A549 (cell line): ENCODE measurements at regions not wholly inside any gene's neighbourhood (a gene's known extent, or its start where the extent isn't known, plus 50 kb on each side); places are given as distances from the start of the nearest gene placed in this dataset.

Experiments
- ATAC-seq, 2 experiments: fragments of 200-7000 bp in 1 of 2; fragments of >200 bp in 1 of 2; cut with Nextera tagmentation in 1 of 2; cut with Tn5 transposase in 1 of 2; 3 replicates each; pipeline versions ENCODE4 v1.8.0 to v1.9.1; 2018 to 2020; ENCODE audit warnings: mild to moderate bottlenecking in 1 of 2, moderate library complexity in 1 of 2
- CTCF ChIA-PET: fragments of 300-600 bp; sonication (Branson Sonifier 250); formaldehyde crosslinking; extraction: SDS; loops from one replicate; lab custom pipeline; 2021; ENCODE audit warnings: antibody characterized with exemption, inconsistent platforms; lab: Yijun Ruan, JAX
- POLR2A ChIA-PET: fragments of 350-600 bp; formaldehyde crosslinking; extraction: SDS; loops from one replicate; lab custom pipeline; 2021; ENCODE audit warnings: antibody characterized with exemption, inconsistent platforms; lab: Yijun Ruan, JAX
- DNase-seq, 2 experiments: peaks; one replicate each; pipeline versions ENCODE4 v3.0.0 to v3.0.0-alpha.2; 2011 to 2016; ENCODE audit warnings: low read depth in 1 of 2, low spot score in 1 of 2
- FAIRE-seq: peaks from 2 replicates; lab custom pipeline; 2011; peaks lifted over from hg19 to GRCh38; lab: Jason Lieb, UNC
- H3K27ac ChIP-seq, 2 experiments: fragments of >200 bp; sonication (Bioruptor Twin); formaldehyde crosslinking; 3 replicates each; pipeline ENCODE4 v1.5.1; 2016 to 2017
- H3K4me1 ChIP-seq: fragments of >200 bp; sonication (Bioruptor Twin); formaldehyde crosslinking; 3 replicates; pipeline ENCODE4 v1.6.1; 2016
- H3K4me2 ChIP-seq: fragments of >200 bp; sonication (Bioruptor Twin); formaldehyde crosslinking; 3 replicates; pipeline ENCODE4 v1.6.1; 2016
- H3K4me3 ChIP-seq: fragments of >200 bp; sonication (Bioruptor Twin); formaldehyde crosslinking; 3 replicates; pipeline ENCODE4 v1.5.1; 2016
- H3K9me3 ChIP-seq: fragments of >200 bp; sonication (Bioruptor Twin); formaldehyde crosslinking; 3 replicates; pipeline ENCODE4 v1.6.1; 2016
- CEBPB ChIP-seq, 2 experiments: fragments of >200 bp in 1 of 2; sonication (Bioruptor Twin) in 1 of 2; formaldehyde crosslinking in 1 of 2; IDR thresholded peaks; 2 replicates each; pipeline ENCODE4 v1.6.1; 2012 to 2016
- EHMT2 ChIP-seq: fragments of 200-600 bp; sonication (generic); IDR thresholded peaks from 2 replicates; pipeline ENCODE4 v1.6.1; 2016; ENCODE audit warnings: antibody characterized with exemption, low read depth, mild to moderate bottlenecking, moderate library complexity
- ELK1 ChIP-seq: fragments of 150-350 bp; IDR thresholded peaks from 2 replicates; pipeline ENCODE4 v1.6.1; 2014; ENCODE audit warnings: low read depth, mild to moderate bottlenecking, low read length
- EP300 ChIP-seq, 2 experiments: fragments of >200 bp; sonication (Bioruptor Twin); formaldehyde crosslinking; IDR thresholded peaks; 2 replicates in 1 of 2; 3 replicates in 1 of 2; pipeline ENCODE4 v1.6.1; 2016 to 2017
- FOSB ChIP-seq: fragments of 250-450 bp; sonication (Bioruptor Pico); IDR thresholded peaks from 2 replicates; pipeline ENCODE4 v1.5.0; 2020; ENCODE audit warnings: mild to moderate bottlenecking, moderate library complexity
- FOXS1 ChIP-seq: fragments of 250-450 bp; sonication (Bioruptor Pico); IDR thresholded peaks from 2 replicates; pipeline ENCODE4 v1.5.0; 2020; ENCODE audit warnings: mild to moderate bottlenecking, moderate library complexity
- GATA3 ChIP-seq: IDR thresholded peaks from 2 replicates; pipeline ENCODE4 v1.6.1; 2012; ENCODE audit warnings: borderline replicate concordance
- HDAC2 ChIP-seq: fragments of 200-600 bp; sonication (generic); IDR thresholded peaks from 2 replicates; pipeline ENCODE4 v1.6.1; 2016
- HEYL ChIP-seq: fragments of 250-450 bp; sonication (Bioruptor Pico); IDR thresholded peaks from 2 replicates; pipeline ENCODE4 v1.8.0; 2021; ENCODE audit warnings: mild to moderate bottlenecking, moderate library complexity
- HOXB13 ChIP-seq: fragments of 250-450 bp; sonication (Bioruptor Pico); IDR thresholded peaks from 2 replicates; pipeline ENCODE4 v1.5.0; 2020; ENCODE audit warnings: low read depth, mild to moderate bottlenecking, moderate library complexity
- JUN ChIP-seq, 2 experiments: fragments of >200 bp; sonication (Bioruptor Twin); formaldehyde crosslinking; IDR thresholded peaks; 2 replicates in 1 of 2; 3 replicates in 1 of 2; pipeline ENCODE4 v1.6.1; 2016 to 2017
- JUNB ChIP-seq: fragments of >200 bp; sonication (Bioruptor Twin); formaldehyde crosslinking; IDR thresholded peaks from 2 replicates; pipeline ENCODE4 v1.6.1; 2016
- KDM1A ChIP-seq: fragments of 200-600 bp; sonication (generic); IDR thresholded peaks from 2 replicates; pipeline ENCODE4 v1.6.1; 2016; ENCODE audit warnings: low read depth, mild to moderate bottlenecking
- MAFK ChIP-seq: fragments of 450-650 bp; IDR thresholded peaks from 2 replicates; pipeline ENCODE4 v1.6.1; 2014; ENCODE audit not compliant: partially characterized antibody
- MYC ChIP-seq: IDR thresholded peaks from 2 replicates; pipeline ENCODE4 v1.6.1; 2012; ENCODE audit warnings: mild to moderate bottlenecking, inconsistent platforms, low read length, improper control_type of control experiment, borderline replicate concordance
- NPAS2 ChIP-seq: fragments of 250-450 bp; sonication (Bioruptor Pico); IDR thresholded peaks from 2 replicates; pipeline ENCODE4 v1.8.0; 2022; ENCODE audit warnings: mild to moderate bottlenecking, moderate library complexity, borderline replicate concordance
- RAD21 ChIP-seq, 2 experiments: fragments of >200 bp in 1 of 2; sonication (Bioruptor Twin) in 1 of 2; formaldehyde crosslinking in 1 of 2; IDR thresholded peaks in 1 of 2; conservative IDR thresholded peaks in 1 of 2; 2 replicates in 1 of 2; 3 replicates in 1 of 2; pipeline ENCODE4 v1.6.1; 2012 to 2018; ENCODE audit warnings: inconsistent platforms in 1 of 2
- RARB ChIP-seq: fragments of 250-450 bp; sonication (Bioruptor Pico); IDR thresholded peaks from 2 replicates; pipeline ENCODE4 v1.8.0; 2021; ENCODE audit warnings: mild to moderate bottlenecking, moderate library complexity
- RCOR1 ChIP-seq: fragments of 150-350 bp; IDR thresholded peaks from 2 replicates; pipeline ENCODE4 v1.6.1; 2014; ENCODE audit warnings: antibody characterized with exemption, low read length, low read depth
- RNF2 ChIP-seq: fragments of 200-600 bp; sonication (generic); IDR thresholded peaks from 2 replicates; pipeline ENCODE4 v1.6.1; 2016; ENCODE audit warnings: low read depth, mild to moderate bottlenecking, antibody characterized with exemption, moderate library complexity, borderline replicate concordance
- SMC3 ChIP-seq: fragments of >200 bp; sonication (Bioruptor Twin); formaldehyde crosslinking; IDR thresholded peaks from 3 replicates; pipeline ENCODE4 v1.6.1; 2018; ENCODE audit warnings: inconsistent platforms
- SREBF2 ChIP-seq: fragments of 450-650 bp; IDR thresholded peaks from 2 replicates; pipeline ENCODE4 v1.6.1; 2014; ENCODE audit warnings: mild to moderate bottlenecking, moderate library complexity
- WGBS: methylation state at CpG from one replicate; pipeline ENCODE4 v1.1.6; 2017; ENCODE audit errors: missing lambda C conversion rate; 5-methylcytosine and 5-hydroxymethylcytosine counted together

- 2% methylated on average over 1 of the region's 1 CpG for WGBS
- H3K4me1 ChIP-seq, result no peaks in the 10 kb centered on the region
- H3K4me3 ChIP-seq, result no peak overlapping the region
- no peak for DNase-seq
- no peak for FAIRE-seq
- POLR2A ChIA-PET, result no interaction called here
- H3K4me2 ChIP-seq, result no peak overlapping the region
- TF ChIP-seq ELK1, result no peak
- TF ChIP-seq MAFK, result peak; percentile 7
- TF ChIP-seq, all 56 proteins: peak for 1
- ATAC-seq, result no peak
- CTCF ChIA-PET, result no interaction called here
- Histone ChIP-seq H3K9me3 (no peaks in the 10 kb centered on the region), H3K27ac (no peak overlapping the region)
Measured at GRCh38 chr5:22926574-22926973, 73.4 kb upstream of the CDH12 start.

GRCh38 chr5:22918511-22918910, 65.4 kb upstream of the CDH12 start:
- Histone ChIP-seq H3K4me3 (no peak overlapping the region), H3K27ac (no peak overlapping the region), H3K4me1 (no peaks in the 10 kb centered on the region), H3K9me3 (no peaks in the 10 kb centered on the region), H3K4me2 (no peak overlapping the region)
- TF ChIP-seq NPAS2 (CRISPR knock-in tag) (no peak), GATA3 (no peak), SMC3 (no peak), EHMT2 (no peak), RAD21 (conservative IDR thresholded peaks at IDR 0.05 in 1 of 2, IDR thresholded peaks at IDR 0.05 in 1 of 2) (no peak), KDM1A (no peak), ELK1 (no peak), HEYL (no peak), JUN (IDR thresholded peaks at IDR 0.05) (no peak), FOXS1 (CRISPR knock-in tag) (no peak), MAFK (no peak), HOXB13 (no peak), MYC (no peak), FOSB (CRISPR knock-in tag) (no peak), RCOR1 (no peak), EP300 (IDR thresholded peaks at IDR 0.05) (no peak), RARB (CRISPR knock-in tag) (no peak), HDAC2 (no peak), RNF2 (no peak), CEBPB (IDR thresholded peaks at IDR 0.05) (no peak)
- under 1% methylated on average over 4 of the region's 4 CpGs for WGBS
- DNase-seq (no peak), ATAC-seq (no peak), FAIRE-seq (no peak)
- ChIA-PET CTCF (no interaction called here), POLR2A (no interaction called here)

- POLR2A ChIA-PET, result no interaction called here
- FAIRE-seq, result no peak
- WGBS, result 2% methylated on average over 1 of the region's 1 CpG
Measured at GRCh38 chr5:22916393-22916792, 63.2 kb upstream of the CDH12 start.

More at GRCh38 chr5:22916393-22916792, 63.2 kb upstream of the CDH12 start:
- Histone ChIP-seq H3K4me1 (no peaks in the 10 kb centered on the region), H3K9me3 (no peaks in the 10 kb centered on the region)
- no peak for DNase-seq
- TF ChIP-seq SREBF2, result no peak
- TF ChIP-seq KDM1A, result no peak
- TF ChIP-seq JUNB, result no peak
- TF ChIP-seq MAFK, result peak; percentile 69
- TF ChIP-seq, all 56 proteins: peak for 1
- ATAC-seq, result no peak
- CTCF ChIA-PET, result no interaction called here
- Histone ChIP-seq H3K27ac (no peak overlapping the region), H3K4me3 (no peak overlapping the region), H3K4me2 (no peak overlapping the region)
